Calu3 (cell line): ENCODE measurements at regions not wholly inside any gene's neighbourhood (a gene's known extent, or its start where the extent isn't known, plus 50 kb on each side); places are given as distances from the start of the nearest gene placed in this dataset.

Experiments
- BruUV-seq: library from RNA; stranded (reverse); fragments of 400-500 nt; replicated peaks from 2 replicates; lab custom pipeline; 2021; lab: Mats Ljungman, UMichigan
- CTCF ChIA-PET: fragments of 300-600 bp; sonication (Branson Sonifier 250); formaldehyde crosslinking; loops from one replicate; lab custom pipeline; 2022; ENCODE audit warnings: antibody characterized with exemption; lab: Charles Lee
- DNase-seq: peaks from one replicate; pipeline ENCODE4 v3.0.0; 2022
- H3K27ac Mint-ChIP-seq: one replicate; pipeline ENCODE4 v1.8.0; 2022; ENCODE audit warnings: mixed read lengths; ENCODE audit not compliant: unreplicated experiment
- H3K27me3 Mint-ChIP-seq: one replicate; pipeline ENCODE4 v1.8.0; 2022; ENCODE audit warnings: mixed read lengths; ENCODE audit not compliant: unreplicated experiment
- H3K36me3 Mint-ChIP-seq: one replicate; pipeline ENCODE4 v1.8.0; 2022; ENCODE audit warnings: mild to moderate bottlenecking, moderate library complexity, mixed read lengths; ENCODE audit not compliant: insufficient read depth, unreplicated experiment
- H3K4me1 Mint-ChIP-seq: one replicate; pipeline ENCODE4 v1.8.0; 2022; ENCODE audit warnings: mild to moderate bottlenecking, low read depth, mixed read lengths; ENCODE audit not compliant: unreplicated experiment
- H3K4me3 Mint-ChIP-seq: one replicate; pipeline ENCODE4 v1.8.0; 2022; ENCODE audit warnings: mild to moderate bottlenecking, low read depth, moderate library complexity, mixed read lengths; ENCODE audit not compliant: unreplicated experiment
- H3K9me3 Mint-ChIP-seq: one replicate; pipeline ENCODE4 v1.8.0; 2022; ENCODE audit warnings: low read depth, mixed read lengths; ENCODE audit not compliant: unreplicated experiment
- CTCF ChIP-seq: fragments of 200-600 bp; IDR thresholded peaks from one replicate; pipeline ENCODE4 v1.8.0; 2022; ENCODE audit warnings: antibody characterized with exemption; ENCODE audit not compliant: unreplicated experiment
- intact Hi-C: fragments of 100-400 bp; cut with micrococcal nuclease; formaldehyde crosslinking; loops from one replicate; pipeline ENCODE4 v1.10.0; 2022; ENCODE audit not compliant: unreplicated experiment

- Mint-ChIP-seq H3K36me3 (no peaks in the 10 kb centered on the region), H3K9me3 (no peaks in the 10 kb centered on the region), H3K4me1 (no peaks in the 10 kb centered on the region), H3K27me3 (no peaks in the 10 kb centered on the region), H3K27ac (no peak overlapping the region), H3K4me3 (no peak overlapping the region)
- TF ChIP-seq CTCF, result no peak
- no peak for DNase-seq
- intact Hi-C loops, result no loop called here
- CTCF ChIA-PET, result interaction anchor here (0.7 kb wide), 1 partner anchor 118 kb away, joined by 4 read pairs; no protein-coding TSS in a partner anchor
- BruUV-seq, result no TSS peak
Observed at GRCh38 chr5:87899208-87899661, 369.4 kb downstream of the TMEM161B start.

DNA sequence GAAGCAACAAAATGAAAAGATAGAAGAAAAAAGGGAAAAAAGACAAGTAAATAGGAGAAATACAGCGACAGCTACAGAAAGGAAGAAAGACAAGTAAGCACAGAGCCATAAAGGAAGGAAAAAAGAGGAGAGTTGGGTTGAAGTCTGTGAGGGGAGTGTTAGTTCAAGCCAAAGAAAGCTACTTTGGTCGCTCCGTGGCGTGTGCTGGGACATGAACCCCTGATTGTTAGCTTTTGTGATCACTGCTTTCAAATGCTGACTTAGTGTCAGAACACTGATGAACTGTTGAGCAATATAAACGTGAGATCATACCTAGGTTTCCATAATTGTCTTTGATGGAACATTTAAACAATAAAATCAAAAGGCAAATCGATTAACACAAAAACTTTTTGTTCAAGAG, 370.1 kb downstream of the TMEM161B start:
- no TSS peak for BruUV-seq
- intact Hi-C loops, result no loop called here
- CTCF ChIA-PET, result no interaction called here
- no peak for DNase-seq
- Mint-ChIP-seq H3K4me1 (no peaks in the 10 kb centered on the region), H3K27me3 (no peaks in the 10 kb centered on the region), H3K36me3 (no peaks in the 10 kb centered on the region), H3K27ac (no peak overlapping the region), H3K9me3 (no peaks in the 10 kb centered on the region), H3K4me3 (no peak overlapping the region)
- TF ChIP-seq CTCF, result no peak

- no peak overlapping the region for H3K27ac Mint-ChIP-seq
- no peaks in the 10 kb centered on the region for H3K4me1 Mint-ChIP-seq
- BruUV-seq, result no TSS peak
- H3K36me3 Mint-ChIP-seq, result no peaks in the 10 kb centered on the region
- no peak for DNase-seq
- no peaks in the 10 kb centered on the region for H3K9me3 Mint-ChIP-seq
- H3K27me3 Mint-ChIP-seq, result no peaks in the 10 kb centered on the region
- intact Hi-C loops, result loop anchor here (10.0 kb wide), 1 partner anchor 807 kb away; no protein-coding TSS in a partner anchor
- H3K4me3 Mint-ChIP-seq, result no peak overlapping the region
- TF ChIP-seq CTCF, result no peak
- CTCF ChIA-PET, result no interaction called here
Observed at GRCh38 chr5:87888139-87888538, 380.5 kb downstream of the TMEM161B start.

GRCh38 chr5:87887247-87887646, 381.4 kb downstream of the TMEM161B start:
- no peaks in the 10 kb centered on the region for H3K36me3 Mint-ChIP-seq
- no peak overlapping the region for H3K27ac Mint-ChIP-seq
- TF ChIP-seq CTCF, result no peak
- intact Hi-C loops, result loop anchor here (10.0 kb wide), 1 partner anchor 808 kb away; no protein-coding TSS in a partner anchor
- H3K9me3 Mint-ChIP-seq, result no peaks in the 10 kb centered on the region
- no peak for DNase-seq
- H3K4me3 Mint-ChIP-seq, result no peak overlapping the region
- CTCF ChIA-PET, result no interaction called here
- BruUV-seq, result no TSS peak
- H3K27me3 Mint-ChIP-seq, result no peaks in the 10 kb centered on the region
- no peaks in the 10 kb centered on the region for H3K4me1 Mint-ChIP-seq
